Stimulated activated CD4-positive, alpha-beta T cell treated with anti-CD3 and anti-CD28 coated beads, Interleukin-1b, Interleukin-23, amount 100 ng/mL, for 48 hours (primary cell): ENCODE measurements at regions not wholly inside any gene's neighbourhood (a gene's known extent, or its start where the extent isn't known, plus 50 kb on each side); places are given as distances from the start of the nearest gene placed in this dataset.

Experiments
- DNase-seq: peaks from one replicate; pipeline ENCODE4 v3.0.0-alpha.2; 2020

GRCh38 chr5:89233462-89233861 lies 350.5 kb upstream of the MEF2C start:
- DNase-seq = no peak

DNA sequence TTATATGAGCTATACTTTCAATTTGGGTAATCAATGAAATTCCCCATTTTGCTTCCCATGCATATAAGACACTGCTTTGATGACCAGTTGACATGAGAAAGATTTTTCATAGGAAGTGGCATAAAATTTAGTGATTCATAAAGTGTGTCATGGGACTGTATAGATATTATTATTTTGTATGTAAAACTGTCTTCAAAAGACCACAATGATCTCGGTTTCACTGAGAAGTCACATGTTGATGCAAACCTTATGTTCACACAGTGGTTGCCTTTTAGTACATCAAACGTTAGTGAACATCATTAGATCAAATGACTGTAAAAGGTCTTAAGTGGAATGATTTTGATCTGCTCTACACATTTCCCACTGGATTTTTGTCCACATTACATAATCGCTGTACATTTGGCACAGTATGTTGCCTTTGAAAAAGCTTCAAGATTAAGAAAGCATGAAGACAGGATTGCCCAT lies 349.2 kb upstream of the MEF2C start:
- no peak for DNase-seq

- no peak for DNase-seq
These were observed 347.2 kb upstream of the MEF2C start for GRCh38 chr5:89230178-89230577.

DNA sequence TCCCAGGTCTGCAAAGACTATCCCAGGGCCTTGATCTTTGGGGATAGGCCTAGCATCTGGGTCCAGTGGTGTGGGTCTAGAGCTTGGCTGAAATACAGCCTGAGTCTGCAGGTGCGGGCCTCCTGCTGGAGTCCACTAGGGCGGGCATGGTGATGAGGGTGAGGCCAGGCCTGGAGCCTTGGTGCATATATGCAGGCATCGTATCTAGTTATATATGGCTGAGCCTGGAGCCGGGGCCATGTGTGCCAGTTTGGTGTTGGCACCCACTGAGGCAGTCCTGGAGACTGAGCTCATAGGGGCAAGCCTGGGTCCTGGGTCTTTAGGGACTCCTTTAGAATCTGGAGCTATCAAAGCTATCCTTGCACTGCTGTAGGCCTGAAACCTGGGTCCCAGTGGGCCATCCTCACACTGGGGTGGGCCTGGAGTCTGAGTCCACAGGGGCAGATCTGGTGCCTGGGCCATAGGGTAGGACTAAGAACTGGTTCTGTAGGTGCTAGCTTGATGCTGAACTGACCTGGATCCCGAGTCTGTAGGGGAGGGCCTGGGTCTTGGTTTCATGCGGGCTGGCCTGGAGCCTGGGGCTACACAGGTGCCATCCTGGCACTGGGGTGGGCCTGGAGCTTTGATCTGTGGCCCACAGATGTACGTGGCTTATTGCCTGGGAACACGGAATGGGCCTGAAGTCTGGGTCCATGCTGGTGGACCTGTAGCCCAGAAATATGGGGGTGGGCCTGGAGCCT lies 346.5 kb upstream of the MEF2C start:
- DNase-seq = no peak

DNA sequence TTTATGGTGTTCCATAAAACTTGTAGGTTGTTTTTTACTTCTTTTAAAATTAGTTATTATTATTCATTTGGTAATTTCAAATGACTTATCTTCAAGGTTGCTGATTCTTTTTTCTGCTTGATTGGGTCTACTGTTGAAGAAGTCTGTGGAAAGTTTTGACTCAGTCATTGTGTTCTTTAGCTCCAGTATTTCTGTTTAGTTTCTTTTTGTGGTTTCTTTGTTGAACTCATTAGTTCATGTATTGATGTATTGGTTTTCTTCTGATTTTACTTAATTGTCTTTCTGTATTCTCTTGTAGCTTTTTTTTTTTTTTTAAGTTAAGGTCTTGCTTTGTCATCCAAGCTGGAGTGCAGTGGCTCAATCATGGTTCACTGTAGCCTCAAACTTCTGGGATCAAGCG lies 345.4 kb upstream of the MEF2C start:
- no peak for DNase-seq

DNA sequence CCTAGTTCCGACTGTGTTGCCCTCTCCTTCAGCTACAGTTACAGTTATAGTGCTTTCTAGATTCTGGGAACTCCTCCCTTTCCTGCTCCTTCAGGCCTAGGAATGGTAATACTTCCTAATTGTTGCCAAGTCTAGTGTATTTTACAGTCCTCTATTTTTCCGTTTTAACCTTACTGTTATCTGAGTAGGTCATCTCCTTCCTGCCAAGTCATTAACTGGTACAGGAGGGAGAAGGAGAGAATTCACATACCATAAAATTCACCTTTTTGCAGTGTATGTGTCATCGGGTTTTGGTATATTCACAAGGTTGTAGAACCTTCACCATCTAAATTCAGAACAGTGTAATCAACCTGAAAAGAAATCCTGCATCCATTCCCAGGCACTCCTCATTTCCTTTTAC lies 335.4 kb upstream of the MEF2C start:
- no peak for DNase-seq

DNA sequence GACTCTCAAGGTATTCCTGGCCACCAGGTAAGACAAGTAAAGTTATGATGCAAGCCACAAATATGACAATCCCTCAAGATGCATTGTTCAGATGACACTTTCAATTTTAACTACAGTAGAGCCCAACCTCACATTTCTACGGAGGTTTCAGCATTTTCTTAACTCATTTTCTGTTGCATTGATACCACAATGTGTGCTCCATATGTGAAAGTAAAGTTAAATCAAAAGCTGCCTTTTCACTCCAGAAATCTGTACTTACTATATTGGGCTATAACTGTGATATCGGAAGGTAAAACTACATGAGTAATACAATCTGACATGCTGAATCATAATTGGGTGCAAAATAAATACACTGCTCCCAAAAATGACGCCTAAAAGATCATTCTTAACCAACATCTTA lies 333.6 kb upstream of the MEF2C start:
- no peak for DNase-seq

GRCh38 chr5:89213573-89213972 lies 330.6 kb upstream of the MEF2C start:
- no peak for DNase-seq

- DNase-seq = no peak
These were observed 328.9 kb upstream of the MEF2C start for GRCh38 chr5:89211836-89212235.

GRCh38 chr5:89208811-89209210 lies 325.8 kb upstream of the MEF2C start:
- no peak for DNase-seq

DNA sequence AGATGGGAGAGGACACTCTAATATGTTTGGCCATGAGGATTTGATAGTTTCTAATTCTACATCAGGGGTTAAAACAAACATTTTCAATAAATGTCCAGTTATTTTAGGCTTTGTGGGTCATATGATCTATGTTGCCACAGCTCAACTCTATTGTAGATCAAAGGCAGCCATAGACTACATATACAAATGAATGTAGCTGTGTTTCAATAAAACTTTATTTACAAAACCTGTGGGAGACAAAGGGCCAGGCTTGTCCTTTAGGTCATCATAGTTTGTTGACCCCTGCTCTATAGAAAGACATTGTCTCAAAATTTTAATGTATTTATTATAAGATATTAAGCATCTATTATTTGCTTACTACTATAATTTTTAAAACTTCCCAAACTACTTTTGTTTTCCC lies 325.4 kb upstream of the MEF2C start:
- no peak for DNase-seq

- DNase-seq = no peak
These were observed 321.8 kb upstream of the MEF2C start for GRCh38 chr5:89204756-89205155.

DNA sequence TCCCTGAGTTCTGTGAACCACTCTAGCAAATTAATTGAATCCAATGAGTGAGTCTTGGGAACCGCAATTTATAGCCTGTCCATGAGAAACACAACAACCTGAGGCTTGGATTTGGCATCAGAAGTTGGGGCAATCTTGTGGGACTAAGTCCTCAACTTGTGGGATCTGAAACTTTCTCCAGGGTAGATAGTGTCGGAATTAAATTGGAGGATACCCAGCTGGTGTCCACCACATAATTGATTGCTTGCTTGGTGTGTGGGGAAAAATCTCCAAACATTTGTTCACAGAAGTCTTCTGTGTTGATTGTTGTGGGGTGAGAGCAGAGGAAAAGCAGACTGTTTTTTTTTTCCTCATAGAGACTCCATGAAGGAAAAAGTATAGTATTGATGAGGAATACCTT lies 320.6 kb upstream of the MEF2C start:
- DNase-seq = no peak

GRCh38 chr5:89200899-89201298 lies 317.9 kb upstream of the MEF2C start:
- DNase-seq = no peak

DNA sequence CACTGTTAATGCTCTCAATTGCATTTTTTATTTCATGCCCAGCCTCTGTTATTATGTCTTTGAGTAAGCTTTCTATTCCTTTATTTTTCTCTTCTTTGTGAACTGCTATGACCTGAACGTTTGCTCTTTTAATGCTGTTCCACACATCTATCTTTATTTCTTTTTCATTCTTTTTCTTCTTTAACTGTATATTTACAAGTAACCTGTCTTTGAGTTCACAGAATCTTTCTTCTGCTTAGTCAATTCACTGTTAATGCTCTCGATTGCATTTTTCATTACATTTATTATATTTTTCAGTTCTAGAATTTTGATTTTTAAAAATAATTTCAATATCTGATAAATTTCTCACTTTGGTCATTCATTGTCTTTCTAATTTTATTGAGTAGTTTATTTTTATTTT lies 316.3 kb upstream of the MEF2C start:
- DNase-seq = no peak

- no peak for DNase-seq
These were observed 308.4 kb upstream of the MEF2C start for GRCh38 chr5:89191374-89191773.

GRCh38 chr5:89190515-89191265 lies 307.7 kb upstream of the MEF2C start:
- no peak for DNase-seq

GRCh38 chr5:89187883-89188465 lies 305.0 kb upstream of the MEF2C start:
- no peak for DNase-seq

- no peak for DNase-seq
These were observed 304.3 kb upstream of the MEF2C start for GRCh38 chr5:89187268-89187667.

GRCh38 chr5:89181546-89181945 lies 298.6 kb upstream of the MEF2C start:
- no peak for DNase-seq

DNA sequence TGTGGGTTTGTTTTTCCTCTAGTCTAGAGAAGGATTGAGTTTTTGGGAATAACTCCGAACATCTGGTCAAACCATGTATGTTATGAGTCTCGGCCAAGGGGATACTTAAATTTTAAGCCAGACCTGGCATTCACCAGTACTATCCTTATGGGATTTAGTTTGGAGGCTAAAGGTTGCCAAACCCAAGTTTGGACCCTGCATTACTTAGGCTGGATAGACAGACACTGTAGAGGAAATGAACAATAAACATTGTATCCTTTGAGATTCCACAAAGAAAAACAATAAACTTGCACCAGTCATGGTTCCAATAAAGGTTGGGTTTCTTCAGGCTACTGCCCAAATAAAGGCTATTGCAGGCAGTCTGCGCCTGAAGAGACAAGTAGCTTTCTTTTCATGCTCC lies 296.7 kb upstream of the MEF2C start:
- no peak for DNase-seq

DNA sequence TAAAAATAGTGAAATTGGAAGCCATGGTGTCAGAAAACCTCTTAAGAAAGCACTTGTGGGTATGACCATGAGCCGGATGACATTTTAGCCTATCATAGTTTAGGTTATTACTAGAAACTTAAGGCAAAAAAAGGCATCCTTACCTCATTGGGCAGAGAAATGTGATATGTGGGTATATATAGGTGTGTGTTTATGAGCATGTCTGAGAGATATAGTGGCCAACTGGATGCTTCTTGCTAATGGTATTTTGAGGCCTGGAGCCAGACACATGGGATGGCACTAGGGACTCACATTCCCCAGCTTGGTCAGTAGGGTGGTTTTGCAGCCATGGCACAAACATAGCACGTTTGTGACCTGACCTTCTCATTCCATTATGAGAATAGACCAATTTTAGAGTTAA lies 295.6 kb upstream of the MEF2C start:
- no peak for DNase-seq

DNA sequence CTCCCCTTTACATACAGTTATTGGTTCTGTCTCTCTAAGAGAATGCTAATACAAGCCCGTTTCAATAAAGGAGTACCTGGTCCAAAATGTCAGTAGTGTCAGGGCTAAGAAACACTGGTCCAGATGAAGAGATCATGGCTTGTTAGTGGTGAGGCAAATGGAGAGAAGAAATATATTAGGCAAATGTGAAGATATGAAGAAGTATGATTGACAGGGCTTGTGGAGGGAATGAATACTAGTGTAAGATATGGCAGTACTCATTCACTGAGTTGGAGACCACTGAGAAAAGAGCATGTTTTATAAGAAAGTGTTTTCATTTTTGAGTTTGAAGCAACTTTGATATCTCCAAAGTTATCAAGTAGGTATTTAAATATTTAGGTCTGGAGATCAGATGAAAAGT lies 290.5 kb upstream of the MEF2C start:
- DNase-seq = no peak

- DNase-seq = no peak
These were observed 285.8 kb upstream of the MEF2C start for GRCh38 chr5:89168766-89169165.
